HG03439 (cell line): ENCODE measurements at regions not wholly inside any gene's neighbourhood (a gene's known extent, or its start where the extent isn't known, plus 50 kb on each side); places are given as distances from the start of the nearest gene placed in this dataset.
"Not testable (repeated sequence)": the region's sequence is repeated elsewhere in the genome, so short reads cannot be mapped to it uniquely, and the experiment has no call there.

Source experiments
- ATAC-seq: cut with Tn5 transposase; IDR thresholded peaks from one replicate; pipeline ENCODE4 v1.9.1; 2021; ENCODE audit warnings: mild to moderate bottlenecking, moderate library complexity; ENCODE audit not compliant: unreplicated experiment

DNA sequence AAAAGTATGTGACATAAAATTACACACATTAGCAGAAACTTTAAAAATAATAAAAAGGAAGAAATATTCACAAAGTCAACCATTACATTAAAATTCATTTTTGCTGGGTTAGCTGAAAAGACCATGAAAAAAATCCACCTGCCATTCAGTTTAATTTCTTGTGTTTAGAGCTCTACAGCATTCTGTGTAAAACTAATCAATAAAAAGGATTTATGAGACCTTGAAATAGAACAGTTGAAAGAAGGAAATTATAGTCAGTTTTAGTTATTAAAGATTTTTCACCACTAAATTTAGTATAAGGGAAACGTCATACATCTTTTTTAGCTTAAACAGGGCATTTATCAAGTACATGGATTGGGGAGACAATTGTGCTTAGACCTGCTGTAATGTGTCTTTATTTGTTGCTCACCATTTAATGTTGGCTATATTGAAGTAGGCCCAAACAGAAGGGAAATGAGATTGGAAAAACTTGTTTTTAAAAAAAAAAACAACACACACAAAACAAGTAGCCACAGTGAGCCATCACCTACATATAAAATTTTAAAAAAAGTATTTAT lies 438.7 kb upstream of the POU3F2 start:
- no peak for ATAC-seq

DNA sequence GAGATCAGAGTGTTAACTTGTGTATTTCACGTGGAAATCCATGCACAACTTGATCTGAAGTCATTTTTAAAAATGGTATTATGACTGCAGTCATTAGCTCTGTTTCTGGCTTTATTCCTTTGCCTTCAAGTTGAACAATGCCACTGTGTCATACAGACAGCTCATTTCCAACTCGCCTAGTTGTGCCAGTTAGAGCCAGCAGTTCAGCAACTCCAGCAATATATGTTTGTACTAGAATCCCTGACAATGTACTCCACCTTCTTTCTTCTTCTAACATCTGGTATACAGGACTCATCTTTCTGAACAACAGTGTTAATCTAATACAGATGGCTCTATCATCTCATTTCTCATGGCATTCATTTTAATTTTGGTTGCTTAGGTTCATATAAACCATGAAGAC lies 418.3 kb upstream of the POU3F2 start:
- no peak for ATAC-seq

DNA sequence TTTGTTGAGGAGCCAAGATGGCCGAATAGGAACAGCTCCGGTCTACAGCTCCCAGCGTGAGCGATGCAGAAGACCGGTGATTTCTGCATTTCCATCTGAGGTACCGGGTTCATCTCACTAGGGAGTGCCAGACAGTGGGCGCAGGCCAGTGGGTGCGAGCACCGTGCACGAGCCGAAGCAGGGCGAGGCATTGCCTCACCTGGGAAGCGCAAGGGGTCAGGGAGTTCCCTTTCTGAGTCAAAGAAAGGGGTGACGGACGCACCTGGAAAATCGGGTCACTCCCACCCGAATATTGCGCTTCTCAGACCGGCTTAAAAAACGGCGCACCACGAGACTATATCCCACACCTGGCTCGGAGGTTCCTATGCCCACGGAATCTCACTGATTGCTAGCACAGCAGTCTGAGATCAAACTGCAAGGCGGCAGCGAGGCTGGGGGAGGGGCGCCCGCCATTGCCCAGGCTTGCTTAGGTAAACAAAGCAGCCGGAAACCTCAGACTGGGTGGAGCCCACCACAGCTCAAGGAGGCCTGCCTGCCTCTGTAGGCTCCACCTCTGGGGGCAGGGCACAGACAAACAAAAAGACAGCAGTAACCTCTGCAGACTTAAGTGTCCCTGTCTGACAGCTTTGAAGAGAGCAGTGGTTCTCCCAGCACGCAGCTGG lies 417.7 kb upstream of the POU3F2 start:
- not testable (repeated sequence) for ATAC-seq

GRCh38 chr6:98433325-98434056 lies 400.9 kb upstream of the POU3F2 start:
- ATAC-seq, result peak; percentile 90

- no peak for ATAC-seq
Measured at GRCh38 chr6:98443633-98444032, 390.7 kb upstream of the POU3F2 start.

DNA sequence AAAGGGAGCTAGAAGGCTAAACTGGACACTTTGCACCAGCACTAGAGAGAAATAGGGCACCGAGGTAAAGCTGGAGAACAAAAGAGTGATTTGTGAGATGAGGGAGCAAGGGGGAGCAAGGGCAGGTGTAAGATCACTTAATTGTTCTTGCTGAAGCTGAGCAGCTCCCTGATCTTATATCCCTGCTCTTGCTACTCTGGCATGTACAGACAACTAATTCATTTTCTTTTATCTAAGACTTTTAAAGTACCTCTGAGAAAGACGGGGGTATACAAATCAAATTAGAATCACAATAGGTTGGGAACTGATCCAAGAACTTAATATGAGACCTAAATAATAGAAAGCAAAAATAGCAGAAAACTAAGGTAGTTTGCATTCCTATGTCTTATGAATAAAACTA lies 381.7 kb upstream of the POU3F2 start:
- no peak for ATAC-seq

GRCh38 chr6:98454809-98455322 lies 379.5 kb upstream of the POU3F2 start:
- no peak for ATAC-seq

- ATAC-seq, result no peak
Measured at GRCh38 chr6:98458708-98459107, 375.7 kb upstream of the POU3F2 start.

DNA sequence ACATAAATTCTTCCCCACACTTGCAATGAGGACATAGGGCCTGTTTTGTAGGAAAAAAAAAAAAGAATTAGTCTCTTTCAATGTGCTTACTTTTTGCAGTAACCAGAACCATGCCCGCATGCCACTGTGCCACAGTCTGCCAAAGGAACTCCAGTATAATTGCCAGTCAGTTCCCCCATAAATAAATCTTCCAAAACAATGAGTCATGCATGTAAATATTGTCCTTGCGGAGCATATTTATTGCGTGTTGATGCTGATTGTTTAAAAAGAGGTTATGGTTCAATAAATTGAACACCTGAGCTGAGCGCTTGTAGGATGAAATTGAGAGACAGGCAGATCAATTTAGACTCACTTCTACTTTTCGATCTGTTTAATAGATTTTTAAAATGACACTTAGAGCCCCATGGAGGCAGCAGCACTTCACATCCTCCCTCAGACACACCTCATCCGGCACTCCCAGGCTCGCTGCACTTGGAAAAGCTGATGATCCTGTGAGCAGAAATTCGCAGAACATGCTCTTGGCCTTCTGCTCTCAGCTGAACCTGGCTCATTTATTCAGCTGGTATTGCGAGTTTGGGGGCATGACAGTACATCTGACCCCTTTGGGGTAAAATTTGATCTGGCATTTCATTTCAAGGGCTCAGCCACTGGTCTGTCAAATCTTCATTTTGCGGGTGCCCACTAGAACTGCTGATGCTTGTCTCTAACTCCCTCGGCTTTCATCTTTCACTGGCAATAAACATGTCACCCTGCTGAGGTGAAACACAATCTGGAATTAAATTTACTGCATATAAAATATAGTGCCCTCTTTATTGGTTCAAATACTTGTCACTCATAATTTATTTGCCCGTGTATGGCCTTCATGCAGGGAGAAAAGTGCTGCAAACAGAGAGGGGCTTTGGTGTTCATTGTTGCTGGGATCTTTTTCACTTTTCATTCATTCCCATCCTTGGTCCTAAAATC lies 371.1 kb upstream of the POU3F2 start:
- no peak for ATAC-seq

DNA sequence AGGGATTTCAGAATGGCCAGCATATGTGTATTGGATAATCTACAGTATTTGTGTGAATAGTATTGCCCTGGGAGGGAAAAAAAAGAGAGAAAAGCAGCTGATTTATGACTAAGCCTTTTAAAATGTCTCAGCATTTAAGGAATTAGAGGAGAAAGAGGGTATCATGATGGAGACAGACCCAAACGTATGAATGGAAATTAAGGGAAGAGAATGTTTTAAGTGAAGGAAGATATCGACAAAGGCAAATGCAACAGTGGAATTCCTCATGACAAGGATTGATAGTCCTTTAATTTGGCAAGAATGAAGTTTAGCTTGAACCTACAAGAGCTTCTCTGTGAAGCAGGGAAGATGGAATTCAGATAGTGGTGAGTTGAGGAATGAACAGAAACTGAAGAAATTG lies 367.3 kb upstream of the POU3F2 start:
- no peak for ATAC-seq

GRCh38 chr6:98467902-98468301 lies 366.5 kb upstream of the POU3F2 start:
- ATAC-seq, result no peak

DNA sequence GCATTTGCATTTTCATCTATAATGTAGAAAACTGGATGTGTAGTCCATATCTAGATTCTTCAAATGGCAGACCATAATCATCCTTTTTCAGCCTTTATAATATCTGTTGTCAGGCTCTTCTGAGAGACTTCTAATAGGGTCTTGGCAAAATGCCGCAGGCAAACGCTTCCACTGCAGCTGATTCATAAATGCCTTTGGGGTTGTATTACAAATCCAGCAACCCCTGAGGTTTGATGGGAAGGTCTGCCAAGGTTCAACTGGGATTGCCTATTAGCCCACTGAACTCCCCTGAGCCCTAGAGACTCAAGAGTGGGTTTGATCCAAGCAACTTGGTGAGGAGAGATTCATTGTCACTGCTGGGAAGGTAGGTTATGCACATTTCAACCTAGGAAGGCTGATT lies 365.2 kb upstream of the POU3F2 start:
- no peak for ATAC-seq

DNA sequence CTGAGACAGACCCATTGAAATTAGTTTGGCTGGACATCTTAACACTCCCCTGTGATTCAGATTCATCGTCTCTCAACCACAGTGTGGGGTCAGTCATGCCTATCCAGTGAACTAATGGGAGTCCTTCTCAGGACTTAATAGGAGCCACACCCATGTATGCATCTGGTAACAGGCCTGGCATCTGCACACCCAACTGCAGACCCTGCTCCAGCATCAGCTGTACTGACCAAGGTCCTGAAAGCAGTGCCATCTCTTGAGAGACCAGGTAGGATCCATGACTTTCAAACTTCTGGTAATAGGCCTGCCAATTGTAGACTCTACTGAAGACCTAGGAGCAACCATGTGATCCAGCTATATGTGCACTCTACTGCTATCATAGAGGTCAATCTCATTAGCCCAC lies 363.6 kb upstream of the POU3F2 start:
- ATAC-seq, result no peak

GRCh38 chr6:98471444-98471843 lies 362.9 kb upstream of the POU3F2 start:
- no peak for ATAC-seq

DNA sequence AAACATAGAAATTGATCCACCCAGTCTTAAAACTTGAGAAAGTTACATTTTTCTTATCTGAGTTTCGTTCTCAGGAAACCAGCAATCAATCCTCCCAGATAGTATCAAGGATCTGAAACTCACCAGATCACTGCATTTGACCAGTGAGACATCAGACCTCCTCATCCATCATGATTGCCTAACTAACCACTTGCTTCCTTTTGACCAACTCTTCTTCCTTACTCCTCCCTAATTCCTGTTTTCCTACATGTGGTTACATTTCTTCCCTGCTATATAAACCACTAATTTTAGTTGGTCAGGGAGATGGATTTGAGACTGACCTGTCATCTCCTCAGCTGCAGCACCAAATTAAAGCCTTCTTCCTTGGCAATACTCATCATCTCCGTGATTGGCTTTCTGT lies 357.1 kb upstream of the POU3F2 start:
- ATAC-seq, result no peak

- no peak for ATAC-seq
Measured at GRCh38 chr6:98484696-98485095, 349.7 kb upstream of the POU3F2 start.

DNA sequence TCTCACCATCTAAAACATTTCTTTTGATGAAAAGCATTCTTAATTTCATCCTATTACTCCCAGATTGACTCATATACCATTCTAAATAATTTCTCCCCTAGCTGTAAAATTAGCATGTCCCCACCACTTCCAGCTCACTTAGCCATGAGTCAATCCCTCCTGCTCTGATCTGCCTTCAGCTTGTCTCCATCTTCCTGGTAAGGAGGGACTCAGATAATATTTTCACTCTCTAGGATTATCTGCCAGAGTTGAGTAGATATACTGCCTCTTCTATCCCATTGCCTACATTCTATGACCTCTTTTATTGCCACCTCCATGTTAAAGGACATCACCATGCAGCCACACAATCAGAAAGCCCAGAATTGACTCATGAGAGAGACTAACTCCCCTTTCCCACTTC lies 348.8 kb upstream of the POU3F2 start:
- ATAC-seq, result no peak

DNA sequence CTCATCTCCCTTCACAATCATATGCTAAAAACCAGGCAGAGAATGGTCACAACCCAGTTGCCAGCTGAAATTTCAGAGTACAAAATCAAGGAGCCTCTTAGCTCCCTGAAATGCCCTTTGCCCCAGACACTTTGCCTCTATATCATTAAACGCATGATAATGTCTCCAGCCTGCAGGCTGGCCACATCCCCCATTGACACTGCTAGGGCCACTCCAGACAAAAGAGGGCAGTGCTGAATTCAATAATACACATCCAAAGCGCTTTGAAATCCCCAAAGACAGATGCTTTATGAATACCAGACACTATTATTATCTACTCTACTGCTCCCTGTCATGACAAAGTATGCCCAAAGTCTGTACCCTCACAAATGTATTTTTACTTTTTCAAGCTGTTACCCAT lies 348.3 kb upstream of the POU3F2 start:
- ATAC-seq, result no peak

- ATAC-seq, result no peak
Measured at GRCh38 chr6:98487612-98488011, 346.8 kb upstream of the POU3F2 start.

DNA sequence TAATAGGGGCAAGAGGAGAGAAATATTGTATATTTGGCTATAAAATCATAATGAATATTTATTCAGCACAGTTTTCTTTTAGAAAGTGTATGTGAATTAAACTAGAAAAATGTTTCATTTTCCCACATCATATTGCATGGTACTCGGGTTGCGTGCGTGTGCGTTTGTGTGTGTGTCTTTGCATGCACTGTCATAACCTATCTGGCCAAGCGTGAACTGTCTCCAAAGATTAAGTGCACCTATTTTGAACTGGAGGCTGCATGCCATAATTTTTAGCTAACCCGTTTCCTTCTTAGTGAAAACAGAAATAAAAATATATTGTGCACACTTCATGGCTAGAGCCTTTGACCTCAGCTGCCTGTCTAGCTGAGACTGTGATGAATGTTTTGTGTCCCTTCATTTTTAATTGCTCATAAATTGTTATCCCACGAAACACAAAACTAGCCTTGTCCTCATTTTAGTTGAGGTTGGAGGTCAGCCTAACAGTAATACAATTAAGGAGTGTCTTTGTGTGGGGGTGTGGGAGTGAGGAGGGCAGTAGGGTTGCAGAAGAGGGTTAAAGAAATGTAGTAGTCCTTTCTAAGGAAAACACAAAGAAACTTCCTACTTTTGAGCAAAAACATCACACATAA lies 336.1 kb upstream of the POU3F2 start:
- no peak for ATAC-seq

- ATAC-seq, result no peak
Measured at GRCh38 chr6:98498866-98499265, 335.5 kb upstream of the POU3F2 start.
